BLaER1 treated with 17β-estradiol and CSF1 and Interleukin-3, amounts not matched to agents 10 nM and 100 nM (cell line): ENCODE measurements at regions not wholly inside any gene's neighbourhood (a gene's known extent, or its start where the extent isn't known, plus 50 kb on each side); places are given as distances from the start of the nearest gene placed in this dataset.
A peak's percentile ranks its signal among the peaks of the same experiment; 100 is the strongest.
"Not testable (repeated sequence)": the region's sequence is repeated elsewhere in the genome, so short reads cannot be mapped to it uniquely, and the experiment has no call there.

Source experiments
- H3K27ac ChIP-seq, 11 experiments: shearing (Covaris generic); formaldehyde crosslinking; 2 replicates each; pipeline ENCODE4 v1.8.1; 2022
- H3K27me3 ChIP-seq, 11 experiments: shearing (Covaris generic); formaldehyde crosslinking; 2 replicates each; pipeline ENCODE4 v1.8.1; 2022
- H3K36me3 ChIP-seq, 11 experiments: shearing (Covaris generic); formaldehyde crosslinking; 2 replicates each; pipeline ENCODE4 v1.8.1; 2022
- H3K4me1 ChIP-seq, 10 experiments: shearing (Covaris generic); formaldehyde crosslinking; 2 replicates each; pipeline ENCODE4 v1.8.1; 2022
- H3K4me2 ChIP-seq, 11 experiments: shearing (Covaris generic); formaldehyde crosslinking; 2 replicates each; pipeline ENCODE4 v1.8.1; 2022
- H3K4me3 ChIP-seq, 10 experiments: shearing (Covaris generic); formaldehyde crosslinking; 2 replicates each; pipeline ENCODE4 v1.8.1; 2022
- H3K9ac ChIP-seq, 11 experiments: shearing (Covaris generic); formaldehyde crosslinking; 2 replicates each; pipeline ENCODE4 v1.8.1; 2022
- H3K9me3 ChIP-seq, 11 experiments: shearing (Covaris generic); formaldehyde crosslinking; replicated peaks in 1 of 11; 2 replicates each; pipeline ENCODE4 v1.8.1; 2022
- H4K20me1 ChIP-seq, 11 experiments: shearing (Covaris generic); formaldehyde crosslinking; 2 replicates each; pipeline ENCODE4 v1.8.1; 2022
- Cebpa-rat ChIP-seq, 11 experiments: shearing (Covaris generic); IDR thresholded peaks; 2 replicates each; pipeline ENCODE4 v1.8.1; 2022

GRCh38 chr21:10400622-10401361 lies 120.6 kb upstream of the TPTE start:
- not testable (repeated sequence) for H4K20me1 ChIP-seq, H3K9ac ChIP-seq, H3K4me2 ChIP-seq, H3K27me3 ChIP-seq, H3K36me3 ChIP-seq, H3K4me1 ChIP-seq, H3K27ac ChIP-seq, H3K4me3 ChIP-seq
- peaks cover 38 to 53% (median 49%) of the 10 kb centered on the region in 11 experiments for H3K9me3 ChIP-seq

GRCh38 chr21:10402461-10402860 lies 118.9 kb upstream of the TPTE start:
- not testable (repeated sequence) for H3K27me3 ChIP-seq, H3K4me1 ChIP-seq, H4K20me1 ChIP-seq, H3K27ac ChIP-seq, H3K36me3 ChIP-seq, H3K9ac ChIP-seq, H3K4me3 ChIP-seq, H3K4me2 ChIP-seq
- peaks cover 40 to 56% (median 51%) of the 10 kb centered on the region in 11 experiments for H3K9me3 ChIP-seq

- peaks cover 40 to 56% (median 51%) of the 10 kb centered on the region in 11 experiments for H3K9me3 ChIP-seq
Observed at GRCh38 chr21:10405331-10405730, 116.1 kb upstream of the TPTE start.

DNA sequence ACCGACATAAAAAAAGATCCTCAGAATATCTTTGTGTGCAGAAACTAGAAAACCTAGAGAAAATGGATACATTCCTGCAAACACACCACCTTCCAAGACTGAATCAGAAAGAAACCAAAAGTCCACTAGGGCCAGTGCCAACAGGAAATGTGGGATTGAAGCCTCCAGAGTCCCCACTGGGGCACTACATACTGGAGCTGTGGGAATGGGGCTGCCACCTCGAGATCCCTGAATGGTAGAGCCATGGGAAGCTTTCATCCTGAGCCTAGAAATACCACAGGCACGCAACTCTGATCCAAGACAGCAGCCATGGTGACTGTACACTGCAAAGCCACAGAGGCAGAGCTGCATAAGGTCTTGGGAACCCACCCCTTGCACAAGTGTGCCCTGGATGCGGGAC lies 111.6 kb upstream of the TPTE start:
- H3K4me2 ChIP-seq, H3K27ac ChIP-seq, H3K4me1 ChIP-seq, H3K9ac ChIP-seq, H4K20me1 ChIP-seq, H3K4me3 ChIP-seq, H3K36me3 ChIP-seq, H3K27me3 ChIP-seq: not testable (repeated sequence)
- peaks cover 18 to 33% (median 27%) of the 10 kb centered on the region in 11 experiments for H3K9me3 ChIP-seq

More at GRCh38 chr21:10405331-10405730, 116.1 kb upstream of the TPTE start:
- not testable (repeated sequence) for H3K27ac ChIP-seq, H3K27me3 ChIP-seq, H3K36me3 ChIP-seq, H3K4me2 ChIP-seq, H3K4me1 ChIP-seq, H3K4me3 ChIP-seq, H4K20me1 ChIP-seq, H3K9ac ChIP-seq

GRCh38 chr21:10410354-10410929 lies 110.9 kb upstream of the TPTE start:
- H3K4me2 ChIP-seq, H3K4me1 ChIP-seq: not testable (repeated sequence)

GRCh38 chr21:10411776-10412526 lies 109.4 kb upstream of the TPTE start:
- not testable (repeated sequence) for H3K9ac ChIP-seq, H3K4me2 ChIP-seq
- peaks cover 8 to 30% (median 20%) of the 10 kb centered on the region in 11 experiments; a peak in 17 of 22 replicates for H3K9me3 ChIP-seq

More at GRCh38 chr21:10410354-10410929, 110.9 kb upstream of the TPTE start:
- not testable (repeated sequence) for H3K27ac ChIP-seq, H3K27me3 ChIP-seq, H3K36me3 ChIP-seq, H3K4me3 ChIP-seq, H3K9ac ChIP-seq, H4K20me1 ChIP-seq
- peaks cover 13 to 31% (median 23%) of the 10 kb centered on the region in 11 experiments for H3K9me3 ChIP-seq
- TF ChIP-seq Cebpa-rat (IDR thresholded peaks at IDR 0.05): peak in 3 of 11 experiments; percentile 18 to 34 (median 27); a peak in 4 of 22 replicates

DNA sequence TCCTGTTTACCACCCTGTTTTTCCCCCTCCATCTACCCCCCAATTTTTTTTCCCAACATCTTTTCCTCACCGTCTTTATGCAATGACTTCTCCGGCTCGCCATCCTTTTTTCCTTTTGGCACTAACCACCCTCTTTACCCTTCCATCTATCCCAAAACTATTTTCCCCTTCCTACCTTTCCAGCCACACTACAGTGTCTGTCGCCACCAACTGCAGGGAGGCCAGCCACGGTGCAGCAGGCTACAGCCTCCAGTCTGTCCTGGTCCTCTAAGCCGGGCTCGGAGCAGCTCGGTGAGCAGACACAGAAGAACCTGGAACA lies 108.5 kb upstream of the TPTE start:
- not testable (repeated sequence) for H3K9ac ChIP-seq, H3K4me3 ChIP-seq, H3K4me1 ChIP-seq, H3K27ac ChIP-seq, H3K4me2 ChIP-seq, H4K20me1 ChIP-seq, H3K27me3 ChIP-seq, H3K36me3 ChIP-seq
- peaks cover 8 to 30% (median 20%) of the 10 kb centered on the region in 11 experiments; a peak in 17 of 22 replicates for H3K9me3 ChIP-seq

More at GRCh38 chr21:10411776-10412526, 109.4 kb upstream of the TPTE start:
- H3K4me3 ChIP-seq, H3K36me3 ChIP-seq, H3K4me1 ChIP-seq, H3K27me3 ChIP-seq, H3K27ac ChIP-seq, H4K20me1 ChIP-seq: not testable (repeated sequence)

GRCh38 chr21:10413247-10414120 lies 107.9 kb upstream of the TPTE start:
- not testable (repeated sequence) for H3K27ac ChIP-seq, H3K4me2 ChIP-seq, H4K20me1 ChIP-seq, H3K4me3 ChIP-seq, H3K9ac ChIP-seq, H3K4me1 ChIP-seq, H3K27me3 ChIP-seq, H3K36me3 ChIP-seq
- peaks cover 8 to 30% (median 20%) of the 10 kb centered on the region in 11 experiments; a peak in 17 of 22 replicates for H3K9me3 ChIP-seq

GRCh38 chr21:10414121-10414924 lies 107.1 kb upstream of the TPTE start:
- H3K9ac ChIP-seq, H3K27ac ChIP-seq, H3K4me3 ChIP-seq, H3K4me2 ChIP-seq, H4K20me1 ChIP-seq, H3K36me3 ChIP-seq, H3K4me1 ChIP-seq, H3K27me3 ChIP-seq: not testable (repeated sequence)
- peaks cover 8 to 30% (median 20%) of the 10 kb centered on the region in 11 experiments; a peak in 17 of 22 replicates for H3K9me3 ChIP-seq

- H3K9ac ChIP-seq, H3K27ac ChIP-seq, H3K36me3 ChIP-seq, H3K4me2 ChIP-seq, H3K27me3 ChIP-seq, H3K4me1 ChIP-seq, H3K4me3 ChIP-seq, H4K20me1 ChIP-seq: not testable (repeated sequence)
- peaks cover 8 to 30% (median 20%) of the 10 kb centered on the region in 11 experiments; a peak in 17 of 22 replicates for H3K9me3 ChIP-seq
Observed at GRCh38 chr21:10414925-10415254, 106.5 kb upstream of the TPTE start.

GRCh38 chr21:10415456-10415855 lies 105.9 kb upstream of the TPTE start:
- not testable (repeated sequence) for H3K36me3 ChIP-seq, H3K27me3 ChIP-seq, H4K20me1 ChIP-seq, H3K4me2 ChIP-seq, H3K4me1 ChIP-seq, H3K27ac ChIP-seq, H3K9ac ChIP-seq, H3K4me3 ChIP-seq
- H3K9me3 ChIP-seq: peaks cover 8 to 30% (median 20%) of the 10 kb centered on the region in 11 experiments; a peak in 17 of 22 replicates

DNA sequence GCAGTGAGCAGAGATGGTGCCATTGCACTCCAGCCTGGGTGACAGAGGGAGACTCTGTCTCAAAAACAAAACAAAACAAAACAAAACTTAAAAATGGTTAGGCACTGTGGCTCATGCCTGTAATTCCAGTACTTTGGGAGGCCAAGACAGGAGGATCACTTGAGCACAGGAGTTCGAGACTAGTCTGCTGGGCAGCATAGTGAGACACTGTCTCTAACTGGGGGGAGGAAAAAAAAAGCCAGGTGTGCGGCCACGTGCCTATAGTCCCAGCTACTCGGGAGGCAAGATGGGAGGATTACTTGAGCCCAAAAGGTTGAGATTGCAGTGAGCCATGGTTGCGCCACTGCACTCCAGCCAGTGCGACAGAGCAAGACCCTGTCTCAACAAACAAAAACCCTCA lies 105.5 kb upstream of the TPTE start:
- H3K9ac ChIP-seq: not testable (repeated sequence)

More for the DNA sequence above, 105.5 kb upstream of the TPTE start:
- not testable (repeated sequence) for H3K27me3 ChIP-seq, H4K20me1 ChIP-seq, H3K4me3 ChIP-seq, H3K36me3 ChIP-seq, H3K27ac ChIP-seq, H3K4me1 ChIP-seq, H3K4me2 ChIP-seq
- peaks cover 8 to 30% (median 20%) of the 10 kb centered on the region in 11 experiments; a peak in 17 of 22 replicates for H3K9me3 ChIP-seq
